ENCODE measurements at regions not wholly inside any gene's neighbourhood (a gene's known extent, or its start where the extent isn't known, plus 50 kb on each side); places are given as distances from the start of the nearest gene placed in this dataset.

- no peak for TF ChIP-seq POLR2AphosphoS5 (IDR thresholded peaks at IDR 0.05; ENCODE audit: low read depth, low read length)
- TF ChIP-seq TAF1 (IDR thresholded peaks at IDR 0.05; ENCODE audit: borderline replicate concordance, insufficient read depth, low read length) = no peak
- TF ChIP-seq REST (IDR thresholded peaks at IDR 0.05; ENCODE audit: insufficient read depth in 1 of 2, low read depth in 2 of 2, low read length in 2 of 2) = no peak
- TF ChIP-seq SIN3A (IDR thresholded peaks at IDR 0.05; ENCODE audit: borderline replicate concordance, insufficient read depth, low read length) = no peak
- TF ChIP-seq FOXP2 (optimal IDR thresholded peaks at IDR 0.05; ENCODE audit: borderline replicate concordance, extremely low read depth, extremely low read length, insufficient read depth) = no peak
Observed at GRCh38 chr7:138324941-138325340, 135.1 kb upstream of the TRIM24 start.

DNA sequence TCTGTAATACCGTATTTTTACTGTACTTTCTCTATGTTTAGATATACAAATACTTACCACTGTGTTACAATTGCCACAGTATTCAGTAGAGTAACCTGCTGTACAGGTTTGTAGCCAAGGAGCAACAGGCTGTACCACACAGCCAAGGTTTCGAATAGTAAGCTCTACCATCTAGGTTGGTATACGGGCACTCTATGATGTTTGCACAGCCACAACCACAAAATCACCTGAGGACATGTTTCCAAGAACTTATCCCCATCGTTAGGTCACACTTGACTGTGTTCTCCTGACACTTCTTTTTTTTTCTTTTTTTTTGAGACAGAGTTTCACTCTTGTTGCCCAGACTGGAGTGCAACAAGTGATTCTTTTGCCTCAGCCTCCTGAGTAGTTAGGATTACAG is 134.6 kb upstream of the TRIM24 start:
- TF ChIP-seq REST (IDR thresholded peaks at IDR 0.05; ENCODE audit: insufficient read depth in 1 of 2, low read depth in 2 of 2, low read length in 2 of 2) = no peak
- TF ChIP-seq POLR2AphosphoS5 (IDR thresholded peaks at IDR 0.05; ENCODE audit: low read depth, low read length) = no peak
- TF ChIP-seq SIN3A (IDR thresholded peaks at IDR 0.05; ENCODE audit: borderline replicate concordance, insufficient read depth, low read length) = no peak
- TF ChIP-seq FOXP2 (optimal IDR thresholded peaks at IDR 0.05; ENCODE audit: borderline replicate concordance, extremely low read depth, extremely low read length, insufficient read depth) = no peak
- no peak for TF ChIP-seq TAF1 (IDR thresholded peaks at IDR 0.05; ENCODE audit: borderline replicate concordance, insufficient read depth, low read length)

DNA sequence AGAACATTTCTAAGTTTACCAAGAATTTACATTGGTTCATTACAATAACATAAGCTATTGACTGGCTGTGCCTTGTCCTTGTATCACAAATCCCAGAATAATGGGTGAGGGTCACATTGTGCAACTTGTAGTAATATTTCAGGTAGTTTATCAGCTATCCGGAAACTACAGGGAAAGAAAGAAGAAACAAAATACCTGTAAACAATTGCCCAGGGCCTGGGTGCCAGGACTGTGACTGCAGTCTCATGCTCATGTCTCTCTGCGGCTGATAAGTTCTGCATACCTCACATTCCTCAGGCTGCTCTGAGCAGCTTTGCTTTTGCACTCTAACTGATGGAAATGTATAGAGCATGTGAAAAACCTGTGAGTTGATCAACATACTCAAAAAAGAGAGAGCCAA is 131.8 kb upstream of the TRIM24 start:
- TF ChIP-seq FOXP2 (optimal IDR thresholded peaks at IDR 0.05; ENCODE audit: borderline replicate concordance, extremely low read depth, extremely low read length, insufficient read depth) (no peak), TAF1 (IDR thresholded peaks at IDR 0.05; ENCODE audit: borderline replicate concordance, insufficient read depth, low read length) (no peak), POLR2AphosphoS5 (IDR thresholded peaks at IDR 0.05; ENCODE audit: low read depth, low read length) (no peak), SIN3A (IDR thresholded peaks at IDR 0.05; ENCODE audit: borderline replicate concordance, insufficient read depth, low read length) (no peak), REST (IDR thresholded peaks at IDR 0.05; ENCODE audit: insufficient read depth in 1 of 2, low read depth in 2 of 2, low read length in 2 of 2) (no peak)

DNA sequence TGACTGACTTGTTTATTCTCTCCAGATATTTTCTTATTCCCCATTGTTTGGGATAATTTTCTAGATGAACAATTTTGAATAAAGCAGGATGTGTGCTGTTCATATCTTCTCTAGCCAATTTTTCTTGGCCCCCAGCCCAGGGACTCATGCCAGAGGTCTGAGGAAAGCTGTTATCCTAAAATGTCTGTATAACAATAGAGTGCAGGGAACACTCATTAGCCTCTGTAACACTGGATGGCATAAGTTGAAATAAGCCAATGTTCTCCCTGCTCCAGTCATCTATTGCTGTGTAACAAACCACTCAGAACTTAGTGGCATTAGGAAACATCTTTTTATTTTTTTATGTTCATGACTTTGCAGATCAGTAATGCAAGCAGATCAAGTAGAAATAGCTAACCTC is 121.7 kb upstream of the TRIM24 start:
- no peak for TF ChIP-seq POLR2AphosphoS5 (IDR thresholded peaks at IDR 0.05; ENCODE audit: low read depth, low read length)
- TF ChIP-seq FOXP2 (optimal IDR thresholded peaks at IDR 0.05; ENCODE audit: borderline replicate concordance, extremely low read depth, extremely low read length, insufficient read depth) = no peak
- no peak for TF ChIP-seq SIN3A (IDR thresholded peaks at IDR 0.05; ENCODE audit: borderline replicate concordance, insufficient read depth, low read length)
- TF ChIP-seq TAF1 (IDR thresholded peaks at IDR 0.05; ENCODE audit: borderline replicate concordance, insufficient read depth, low read length) = no peak
- TF ChIP-seq REST (IDR thresholded peaks at IDR 0.05; ENCODE audit: insufficient read depth in 1 of 2, low read depth in 2 of 2, low read length in 2 of 2) = no peak

GRCh38 chr7:138342990-138343389 is 117.1 kb upstream of the TRIM24 start:
- no peak for TF ChIP-seq TAF1 (IDR thresholded peaks at IDR 0.05; ENCODE audit: borderline replicate concordance, insufficient read depth, low read length)
- no peak for TF ChIP-seq FOXP2 (optimal IDR thresholded peaks at IDR 0.05; ENCODE audit: borderline replicate concordance, extremely low read depth, extremely low read length, insufficient read depth)
- no peak for TF ChIP-seq POLR2AphosphoS5 (IDR thresholded peaks at IDR 0.05; ENCODE audit: low read depth, low read length)
- no peak for TF ChIP-seq REST (IDR thresholded peaks at IDR 0.05; ENCODE audit: insufficient read depth in 1 of 2, low read depth in 2 of 2, low read length in 2 of 2)
- no peak for TF ChIP-seq SIN3A (IDR thresholded peaks at IDR 0.05; ENCODE audit: borderline replicate concordance, insufficient read depth, low read length)
